ENCODE measurements at regions not wholly inside any gene's neighbourhood (a gene's known extent, or its start where the extent isn't known, plus 50 kb on each side); places are given as distances from the start of the nearest gene placed in this dataset.

DNA sequence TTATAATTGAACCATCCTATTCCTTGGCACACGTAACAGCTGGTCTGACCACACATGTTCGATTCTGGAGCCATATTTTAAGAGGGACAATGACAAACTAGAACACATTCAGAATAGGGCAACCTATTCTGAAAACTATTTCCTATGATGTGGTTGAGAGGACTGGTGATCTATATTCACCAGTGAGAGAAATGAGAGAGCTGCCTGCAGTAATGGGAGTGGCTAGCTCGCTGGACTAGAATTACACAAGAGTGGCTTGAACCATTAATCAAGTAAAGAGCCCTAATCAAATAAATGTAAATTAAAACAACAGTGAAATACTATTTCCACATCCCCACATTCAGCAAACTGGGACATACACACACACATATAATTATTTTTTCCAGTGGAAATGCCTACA, 55.3 kb upstream of the LY86 start:
- no peak for DNase-seq

- no peak for DNase-seq
Measured at GRCh38 chr6:6534399-6534798, 54.1 kb upstream of the LY86 start.

- DNase-seq = no peak
Measured at GRCh38 chr6:6537488-6538260, 50.8 kb upstream of the LY86 start.

GRCh38 chr6:6538261-6538660, 50.3 kb upstream of the LY86 start:
- DNase-seq = no peak

All from DMS53 (cell line).